Spinal cord (tissue), 9 donors: ENCODE measurements at regions not wholly inside any gene's neighbourhood (a gene's known extent, or its start where the extent isn't known, plus 50 kb on each side); places are given as distances from the start of the nearest gene placed in this dataset.
A peak's percentile ranks its signal among the peaks of the same experiment; 100 is the strongest.

Source experiments
- DNase-seq, 6 donors: peaks; one replicate each; pipeline versions ENCODE4 v3.0.0 to v3.0.0-alpha.2; 2013 to 2015; ENCODE audit warnings: low spot score in 6 of 6, low read depth in 4 of 6
- H3K27ac ChIP-seq: one replicate; pipeline ENCODE4 v1.5.1; 2013; ENCODE audit warnings: low read depth, low read length, control low read depth
- H3K27me3 ChIP-seq: one replicate; pipeline ENCODE4 v1.6.1; 2013; ENCODE audit warnings: low read length; ENCODE audit not compliant: control insufficient read depth, insufficient read depth
- H3K36me3 ChIP-seq: one replicate; pipeline ENCODE4 v1.6.1; 2013; ENCODE audit warnings: low read length; ENCODE audit not compliant: control insufficient read depth, insufficient read depth
- H3K4me1 ChIP-seq: one replicate; pipeline ENCODE4 v1.6.1; 2013; ENCODE audit warnings: low read length; ENCODE audit not compliant: control insufficient read depth, insufficient read depth
- H3K4me3 ChIP-seq: one replicate; pipeline ENCODE4 v1.5.1; 2013; ENCODE audit warnings: low read depth, low read length, control low read depth
- H3K9me3 ChIP-seq: one replicate; pipeline ENCODE4 v1.6.1; 2013; ENCODE audit warnings: low read length; ENCODE audit not compliant: control insufficient read depth, insufficient read depth
- WGBS: methylation state at CpG from one replicate; pipeline ENCODE4 v1.1.5; 2013; ENCODE audit warnings: missing lambda C conversion rate; ENCODE audit not compliant: insufficient coverage; 5-methylcytosine and 5-hydroxymethylcytosine counted together
- donor health status: healthy.

GRCh38 chr2:123624816-123625215, 400.3 kb upstream of the CNTNAP5 start:
- H3K4me3 ChIP-seq = no peak overlapping the region
- H3K27me3 ChIP-seq = no peaks in the 10 kb centered on the region
- H3K4me1 ChIP-seq = no peaks in the 10 kb centered on the region
- H3K36me3 ChIP-seq = no peaks in the 10 kb centered on the region
- H3K27ac ChIP-seq = no peak overlapping the region
- H3K9me3 ChIP-seq = no peaks in the 10 kb centered on the region
- 100% methylated on average over 1 of the region's 3 CpGs for WGBS
- peak in 1 of 6 donors; percentile 60 for DNase-seq

DNA sequence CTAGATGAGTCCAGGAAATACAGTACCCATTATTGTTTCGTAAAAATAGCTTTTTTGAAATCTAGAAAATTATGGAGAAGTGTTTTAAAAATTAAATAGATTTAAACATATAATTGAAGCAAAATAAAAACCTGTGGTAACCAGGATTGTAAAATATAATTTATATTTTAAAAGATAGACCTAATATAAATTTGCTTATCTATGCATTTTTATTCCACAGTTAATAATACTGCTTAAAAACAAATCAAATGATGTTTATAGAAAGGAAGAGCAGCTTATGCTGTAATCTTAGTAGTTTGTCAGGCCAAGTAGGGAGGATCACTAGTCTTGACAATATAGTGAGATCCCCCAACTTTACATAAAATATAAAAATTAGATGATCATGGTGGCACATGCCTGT, 388.9 kb upstream of the CNTNAP5 start:
- no CpG with 5 or more reads among the region's 1 CpG for WGBS
- Histone ChIP-seq H3K9me3 (peaks cover 1% of the 10 kb centered on the region), H3K27me3 (no peaks in the 10 kb centered on the region), H3K27ac (no peak overlapping the region), H3K4me1 (no peaks in the 10 kb centered on the region), H3K36me3 (no peaks in the 10 kb centered on the region), H3K4me3 (no peak overlapping the region)
- DNase-seq = no peak

- no peak overlapping the region for H3K27ac ChIP-seq
- H3K4me3 ChIP-seq = no peak overlapping the region
- H3K4me1 ChIP-seq = no peaks in the 10 kb centered on the region
- DNase-seq = no peak
- no peaks in the 10 kb centered on the region for H3K27me3 ChIP-seq
- no CpG with 5 or more reads among the region's 4 CpGs for WGBS
- peaks cover 1% of the 10 kb centered on the region for H3K9me3 ChIP-seq
- H3K36me3 ChIP-seq = no peaks in the 10 kb centered on the region
These were observed 384.3 kb upstream of the CNTNAP5 start for GRCh38 chr2:123640685-123641335.

GRCh38 chr2:123644053-123644452, 381.0 kb upstream of the CNTNAP5 start:
- Histone ChIP-seq H3K36me3 (no peaks in the 10 kb centered on the region), H3K4me3 (no peak overlapping the region), H3K4me1 (no peaks in the 10 kb centered on the region)

DNA sequence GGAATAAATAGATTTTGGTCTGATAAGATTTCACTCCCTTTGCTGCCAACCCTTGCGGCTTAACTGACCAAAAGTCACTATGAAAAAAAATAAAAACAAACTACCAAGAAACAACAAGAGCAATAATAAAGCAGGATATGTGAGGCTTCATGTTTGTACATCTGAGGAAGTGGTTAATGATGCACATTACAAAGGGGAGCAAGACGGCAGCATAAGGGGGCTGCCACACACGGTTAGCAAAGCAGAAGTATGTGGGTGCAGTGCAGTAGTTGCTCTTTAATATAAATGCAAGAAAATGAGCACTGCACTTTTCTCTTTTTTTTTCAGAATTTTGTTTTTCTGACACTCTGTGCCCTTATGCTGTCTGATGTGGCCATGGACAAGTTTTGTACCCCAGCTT, 377.1 kb upstream of the CNTNAP5 start:
- H3K27ac ChIP-seq = no peak overlapping the region
- H3K4me1 ChIP-seq = no peaks in the 10 kb centered on the region
- no peaks in the 10 kb centered on the region for H3K27me3 ChIP-seq
- H3K9me3 ChIP-seq = no peaks in the 10 kb centered on the region
- 76% methylated on average over 2 of the region's 3 CpGs for WGBS
- H3K36me3 ChIP-seq = no peaks in the 10 kb centered on the region
- no peak overlapping the region for H3K4me3 ChIP-seq
- DNase-seq = no peak

More at GRCh38 chr2:123644053-123644452, 381.0 kb upstream of the CNTNAP5 start:
- no peak for DNase-seq
- H3K9me3 ChIP-seq = peaks cover 1% of the 10 kb centered on the region
- H3K27me3 ChIP-seq = no peaks in the 10 kb centered on the region
- H3K27ac ChIP-seq = no peak overlapping the region

DNA sequence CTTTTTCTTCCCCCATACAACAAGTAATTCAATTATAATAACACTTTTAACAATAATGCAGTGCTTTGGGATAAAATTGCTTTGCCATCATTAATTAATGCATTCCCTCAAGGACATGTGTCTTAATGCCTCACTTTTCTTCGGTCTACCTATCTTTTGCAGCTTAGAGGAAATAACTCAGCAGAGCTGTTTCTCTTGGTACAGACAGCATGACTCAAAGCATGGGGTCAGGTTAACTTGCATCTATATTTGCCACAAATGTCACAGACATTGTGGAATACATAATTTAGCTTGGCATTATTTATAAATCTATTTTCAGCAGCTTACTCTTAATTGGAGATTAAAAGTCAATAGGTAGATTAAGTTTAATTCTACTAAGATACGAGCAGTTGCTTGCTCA, 376.1 kb upstream of the CNTNAP5 start:
- Histone ChIP-seq H3K9me3 (no peaks in the 10 kb centered on the region), H3K27me3 (no peaks in the 10 kb centered on the region), H3K36me3 (no peaks in the 10 kb centered on the region), H3K4me3 (no peak overlapping the region), H3K27ac (no peak overlapping the region), H3K4me1 (no peaks in the 10 kb centered on the region)
- no peak for DNase-seq
- 83% methylated on average over 1 of the region's 2 CpGs for WGBS

GRCh38 chr2:123651151-123651550, 373.9 kb upstream of the CNTNAP5 start:
- H3K4me3 ChIP-seq = no peak overlapping the region
- no peaks in the 10 kb centered on the region for H3K27me3 ChIP-seq
- 100% methylated on average over 2 of the region's 5 CpGs for WGBS
- no peak for DNase-seq
- H3K9me3 ChIP-seq = no peaks in the 10 kb centered on the region
- no peaks in the 10 kb centered on the region for H3K36me3 ChIP-seq
- H3K27ac ChIP-seq = no peak overlapping the region
- H3K4me1 ChIP-seq = no peaks in the 10 kb centered on the region

- 100% methylated on average over 1 of the region's 1 CpG for WGBS
- no peaks in the 10 kb centered on the region for H3K36me3 ChIP-seq
- no peak overlapping the region for H3K4me3 ChIP-seq
- no peak overlapping the region for H3K27ac ChIP-seq
- no peaks in the 10 kb centered on the region for H3K9me3 ChIP-seq
- DNase-seq = no peak
- no peaks in the 10 kb centered on the region for H3K4me1 ChIP-seq
- no peaks in the 10 kb centered on the region for H3K27me3 ChIP-seq
These were observed 372.8 kb upstream of the CNTNAP5 start for GRCh38 chr2:123652320-123652719.

GRCh38 chr2:123656590-123656989, 368.5 kb upstream of the CNTNAP5 start:
- DNase-seq = no peak
- 57% methylated on average over 1 of the region's 4 CpGs for WGBS
- H3K36me3 ChIP-seq = no peaks in the 10 kb centered on the region
- H3K9me3 ChIP-seq = no peaks in the 10 kb centered on the region
- H3K27ac ChIP-seq = no peak overlapping the region
- H3K4me3 ChIP-seq = no peak overlapping the region
- no peaks in the 10 kb centered on the region for H3K27me3 ChIP-seq
- no peaks in the 10 kb centered on the region for H3K4me1 ChIP-seq

DNA sequence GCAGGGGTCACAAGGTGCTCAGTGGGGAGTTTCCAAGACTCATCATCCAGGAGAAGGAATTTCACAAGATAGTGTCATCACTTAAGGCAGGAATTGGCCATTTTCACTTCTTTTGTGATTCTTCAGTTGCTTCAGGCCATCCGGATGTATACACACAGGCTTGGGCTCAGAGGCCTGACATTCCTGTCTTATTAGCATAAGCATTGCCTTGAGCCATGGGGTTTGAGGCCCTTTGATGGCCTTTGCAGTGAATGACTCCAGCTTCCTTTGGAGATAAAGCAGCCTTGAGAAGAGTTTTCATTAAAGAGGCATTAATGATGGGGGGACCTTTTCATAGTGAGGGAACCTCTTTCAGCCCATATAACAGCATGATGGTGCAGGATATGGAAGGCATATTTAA, 366.0 kb upstream of the CNTNAP5 start:
- no peak overlapping the region for H3K27ac ChIP-seq

More for the DNA sequence above, 366.0 kb upstream of the CNTNAP5 start:
- 94% methylated on average over 1 of the region's 1 CpG for WGBS
- no peak for DNase-seq
- Histone ChIP-seq H3K9me3 (no peaks in the 10 kb centered on the region), H3K4me1 (no peaks in the 10 kb centered on the region), H3K27me3 (no peaks in the 10 kb centered on the region), H3K4me3 (no peak overlapping the region), H3K36me3 (no peaks in the 10 kb centered on the region)
